ENCODE measurements at regions not wholly inside any gene's neighbourhood (a gene's known extent, or its start where the extent isn't known, plus 50 kb on each side); places are given as distances from the start of the nearest gene placed in this dataset.
"Not testable (repeated sequence)": the region's sequence is repeated elsewhere in the genome, so short reads cannot be mapped to it uniquely, and the experiment has no call there.

- no peak for DNase-seq (ENCODE audit: extremely low read depth, low read depth)
Measured at GRCh38 chr6:133802861-133803260, 86.1 kb upstream of the TCF21 start.

GRCh38 chr6:133804265-133804664 is 84.6 kb upstream of the TCF21 start:
- no peak for TF ChIP-seq CTCF (IDR thresholded peaks at IDR 0.05; ENCODE audit: low read depth, low read length)
- no peak for DNase-seq (ENCODE audit: extremely low read depth, low read depth)

More at GRCh38 chr6:133802861-133803260, 86.1 kb upstream of the TCF21 start:
- no peak for TF ChIP-seq CTCF (IDR thresholded peaks at IDR 0.05; ENCODE audit: low read depth, low read length)

GRCh38 chr6:133805876-133806275 is 83.0 kb upstream of the TCF21 start:
- no peak for TF ChIP-seq CTCF (IDR thresholded peaks at IDR 0.05; ENCODE audit: low read depth, low read length)
- no peak for DNase-seq (ENCODE audit: extremely low read depth, low read depth)

- DNase-seq (ENCODE audit: extremely low read depth, low read depth): no peak
- no peak for TF ChIP-seq CTCF (IDR thresholded peaks at IDR 0.05; ENCODE audit: low read depth, low read length)
Measured at GRCh38 chr6:133806382-133807140, 82.4 kb upstream of the TCF21 start.

- no peak for DNase-seq (ENCODE audit: extremely low read depth, low read depth)
- TF ChIP-seq CTCF (IDR thresholded peaks at IDR 0.05; ENCODE audit: low read depth, low read length): no peak
Measured at GRCh38 chr6:133807501-133807900, 81.4 kb upstream of the TCF21 start.

GRCh38 chr6:133809406-133809805 is 79.5 kb upstream of the TCF21 start:
- no peak for DNase-seq (ENCODE audit: extremely low read depth, low read depth)
- no peak for TF ChIP-seq CTCF (IDR thresholded peaks at IDR 0.05; ENCODE audit: low read depth, low read length)

GRCh38 chr6:133811557-133811956 is 77.4 kb upstream of the TCF21 start:
- TF ChIP-seq CTCF (IDR thresholded peaks at IDR 0.05; ENCODE audit: low read depth, low read length): no peak
- DNase-seq (ENCODE audit: extremely low read depth, low read depth): no peak

GRCh38 chr6:133812446-133812845 is 76.5 kb upstream of the TCF21 start:
- DNase-seq (ENCODE audit: extremely low read depth, low read depth): not testable (repeated sequence)

All from AG09319 (cell line).